Esophagus muscularis mucosa (tissue), 4 donors: ENCODE measurements at regions not wholly inside any gene's neighbourhood (a gene's known extent, or its start where the extent isn't known, plus 50 kb on each side); places are given as distances from the start of the nearest gene placed in this dataset.

Experiments used
- CTCF ChIP-seq, 3 experiments: fragments of 200-600 bp in 2 of 3; fragments of 450-650 bp in 1 of 3; sonication (generic) in 2 of 3; IDR thresholded peaks; one replicate each; pipeline ENCODE4 v1.5.1; 2017 to 2019; ENCODE audit warnings: antibody characterized with exemption in 3 of 3, mild to moderate bottlenecking in 2 of 3, moderate library complexity in 1 of 3
- EP300 ChIP-seq: sonication (generic); formaldehyde crosslinking; IDR thresholded peaks from one replicate; pipeline ENCODE4 v1.6.1; 2017; ENCODE audit warnings: antibody characterized with exemption
- POLR2A ChIP-seq: fragments of 450-650 bp; IDR thresholded peaks from one replicate; pipeline ENCODE4 v1.6.1; 2017; ENCODE audit warnings: antibody characterized with exemption, moderate library complexity, mild to moderate bottlenecking, low read depth

GRCh38 chr5:142501890-142502289 lies 177.1 kb upstream of the SPRY4 start:
- TF ChIP-seq CTCF (IDR thresholded peaks at IDR 0.05) (no peak), POLR2A (no peak), EP300 (no peak)
